ENCODE measurements at regions not wholly inside any gene's neighbourhood (a gene's known extent, or its start where the extent isn't known, plus 50 kb on each side); places are given as distances from the start of the nearest gene placed in this dataset.
"Not testable (repeated sequence)": the region's sequence is repeated elsewhere in the genome, so short reads cannot be mapped to it uniquely, and the experiment has no call there.

DNA sequence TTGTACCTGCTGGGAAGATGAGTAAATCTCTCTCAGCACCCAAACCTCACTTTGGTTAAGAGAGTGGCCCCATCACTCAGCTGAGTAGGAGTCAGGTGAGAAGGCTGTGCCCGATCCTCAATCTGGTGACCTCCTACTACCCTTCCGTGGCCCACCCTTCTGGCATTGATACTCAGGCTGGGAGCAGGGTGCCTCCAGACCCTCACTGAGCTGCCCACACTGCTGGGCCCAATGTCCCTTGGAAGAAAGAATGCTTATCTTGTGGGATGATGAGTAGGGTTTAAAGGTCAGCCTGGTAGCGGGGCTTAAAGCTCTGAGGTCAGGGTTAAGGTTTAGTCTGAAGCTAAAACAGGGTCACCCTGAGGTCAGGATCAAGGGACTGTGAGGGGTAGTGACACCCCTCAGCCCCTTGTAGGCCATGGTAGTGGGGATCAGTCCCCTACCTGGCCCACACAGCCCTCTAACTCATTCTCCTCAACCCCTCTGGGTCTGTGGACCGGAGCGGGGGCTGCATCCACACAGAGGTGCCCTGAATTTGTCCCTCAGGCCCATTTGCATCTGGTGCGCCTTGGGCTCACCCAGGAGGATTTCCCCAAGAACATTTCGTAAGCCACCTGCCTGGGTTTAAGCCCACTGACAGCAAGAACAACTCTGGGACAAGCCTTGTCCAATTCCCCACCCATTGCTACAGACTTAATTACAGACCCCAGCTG lies 123.8 kb downstream of the CYP26B1 start:
- no peak for DNase-seq (ENCODE audit: extremely low read depth, low read depth)
- TF ChIP-seq, protein P1, sequence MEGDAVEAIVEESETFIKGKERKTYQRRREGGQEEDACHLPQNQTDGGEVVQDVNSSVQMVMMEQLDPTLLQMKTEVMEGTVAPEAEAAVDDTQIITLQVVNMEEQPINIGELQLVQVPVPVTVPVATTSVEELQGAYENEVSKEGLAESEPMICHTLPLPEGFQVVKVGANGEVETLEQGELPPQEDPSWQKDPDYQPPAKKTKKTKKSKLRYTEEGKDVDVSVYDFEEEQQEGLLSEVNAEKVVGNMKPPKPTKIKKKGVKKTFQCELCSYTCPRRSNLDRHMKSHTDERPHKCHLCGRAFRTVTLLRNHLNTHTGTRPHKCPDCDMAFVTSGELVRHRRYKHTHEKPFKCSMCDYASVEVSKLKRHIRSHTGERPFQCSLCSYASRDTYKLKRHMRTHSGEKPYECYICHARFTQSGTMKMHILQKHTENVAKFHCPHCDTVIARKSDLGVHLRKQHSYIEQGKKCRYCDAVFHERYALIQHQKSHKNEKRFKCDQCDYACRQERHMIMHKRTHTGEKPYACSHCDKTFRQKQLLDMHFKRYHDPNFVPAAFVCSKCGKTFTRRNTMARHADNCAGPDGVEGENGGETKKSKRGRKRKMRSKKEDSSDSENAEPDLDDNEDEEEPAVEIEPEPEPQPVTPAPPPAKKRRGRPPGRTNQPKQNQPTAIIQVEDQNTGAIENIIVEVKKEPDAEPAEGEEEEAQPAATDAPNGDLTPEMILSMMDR (IDR thresholded peaks at IDR 0.05; ENCODE audit: low read depth, low read length) = no peak

DNA sequence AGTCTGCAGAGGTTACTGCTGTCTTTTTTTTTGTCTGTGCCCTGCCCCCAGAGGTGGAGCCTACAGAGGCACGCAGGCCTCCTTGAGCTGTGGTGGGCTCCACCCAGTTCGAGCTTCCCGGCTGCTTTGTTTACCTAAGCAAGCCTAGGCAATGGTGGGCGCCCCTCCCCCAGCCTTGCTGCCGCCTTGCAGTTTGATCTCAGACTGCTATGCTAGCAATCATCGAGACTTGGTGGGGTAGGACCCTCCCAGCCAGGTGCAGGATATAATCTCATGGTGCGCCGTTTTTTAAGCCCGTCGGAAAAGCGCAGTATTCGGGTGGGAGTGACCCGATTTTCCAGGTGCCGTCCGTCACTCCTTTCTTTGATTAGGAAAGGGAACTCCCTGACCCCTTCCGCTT lies 126.3 kb downstream of the CYP26B1 start:
- DNase-seq (ENCODE audit: extremely low read depth, low read depth) = not testable (repeated sequence)

DNA sequence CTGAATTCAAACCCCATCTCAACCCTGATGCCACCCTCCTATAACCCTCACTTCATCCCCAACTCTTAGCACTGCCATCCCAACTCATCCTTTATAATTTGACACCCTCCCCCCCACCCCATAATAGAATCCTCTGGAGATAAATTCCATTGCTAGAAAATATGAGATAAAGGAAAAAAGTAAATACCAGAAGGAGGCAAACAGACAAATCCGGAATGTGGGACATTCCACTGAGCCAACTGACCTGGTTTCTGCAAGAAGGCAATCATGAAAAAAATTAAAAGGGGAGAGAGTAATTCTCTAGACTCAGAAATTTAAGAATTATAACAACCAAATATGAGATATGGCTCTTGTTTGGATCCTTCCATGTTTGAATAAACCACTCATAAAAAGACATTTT lies 132.4 kb downstream of the CYP26B1 start:
- no peak for DNase-seq (ENCODE audit: extremely low read depth, low read depth)
- TF ChIP-seq, protein P1 (IDR thresholded peaks at IDR 0.05; ENCODE audit: low read depth, low read length) = no peak

DNA sequence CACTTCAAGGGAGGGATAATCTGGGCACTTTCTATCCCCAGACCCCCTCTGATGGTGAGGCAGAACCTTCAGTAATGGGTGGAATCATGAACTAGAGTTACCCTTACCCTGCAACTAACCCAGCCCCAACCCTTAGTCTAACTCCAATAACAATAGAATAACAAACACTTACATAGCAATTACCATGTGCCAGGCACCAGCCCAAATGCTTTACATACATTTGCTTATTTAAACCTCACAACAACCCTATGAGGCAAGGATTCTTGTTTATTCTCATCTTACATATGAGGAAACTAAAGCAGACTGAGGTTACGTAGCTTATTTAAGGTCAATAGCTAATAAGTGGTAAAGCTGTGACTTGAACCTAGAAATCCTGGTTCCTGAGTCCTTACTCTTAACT lies 132.8 kb downstream of the CYP26B1 start:
- TF ChIP-seq, protein P1 (IDR thresholded peaks at IDR 0.05; ENCODE audit: low read depth, low read length) = no peak
- no peak for DNase-seq (ENCODE audit: extremely low read depth, low read depth)

DNA sequence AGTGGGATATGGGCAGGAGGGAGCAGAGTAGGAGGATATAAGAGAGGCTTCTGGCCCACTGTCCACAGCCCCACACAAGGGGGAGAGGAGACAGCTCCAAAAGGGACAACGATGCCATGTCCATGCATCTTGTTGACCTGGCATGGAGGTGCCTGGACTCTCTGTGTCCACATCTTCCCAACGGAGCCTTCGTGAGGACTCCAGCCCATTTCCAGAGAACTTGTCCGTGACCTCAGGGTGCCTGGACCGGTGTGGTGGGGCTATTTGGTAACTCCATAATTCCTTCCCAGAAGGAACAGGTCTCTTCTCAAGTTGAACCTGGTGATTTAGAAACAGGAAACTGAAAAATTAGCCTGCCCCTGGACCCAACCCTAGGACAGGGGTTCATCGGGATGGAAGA lies 133.9 kb downstream of the CYP26B1 start:
- TF ChIP-seq, protein P1 (IDR thresholded peaks at IDR 0.05; ENCODE audit: low read depth, low read length) = no peak
- no peak for DNase-seq (ENCODE audit: extremely low read depth, low read depth)

DNA sequence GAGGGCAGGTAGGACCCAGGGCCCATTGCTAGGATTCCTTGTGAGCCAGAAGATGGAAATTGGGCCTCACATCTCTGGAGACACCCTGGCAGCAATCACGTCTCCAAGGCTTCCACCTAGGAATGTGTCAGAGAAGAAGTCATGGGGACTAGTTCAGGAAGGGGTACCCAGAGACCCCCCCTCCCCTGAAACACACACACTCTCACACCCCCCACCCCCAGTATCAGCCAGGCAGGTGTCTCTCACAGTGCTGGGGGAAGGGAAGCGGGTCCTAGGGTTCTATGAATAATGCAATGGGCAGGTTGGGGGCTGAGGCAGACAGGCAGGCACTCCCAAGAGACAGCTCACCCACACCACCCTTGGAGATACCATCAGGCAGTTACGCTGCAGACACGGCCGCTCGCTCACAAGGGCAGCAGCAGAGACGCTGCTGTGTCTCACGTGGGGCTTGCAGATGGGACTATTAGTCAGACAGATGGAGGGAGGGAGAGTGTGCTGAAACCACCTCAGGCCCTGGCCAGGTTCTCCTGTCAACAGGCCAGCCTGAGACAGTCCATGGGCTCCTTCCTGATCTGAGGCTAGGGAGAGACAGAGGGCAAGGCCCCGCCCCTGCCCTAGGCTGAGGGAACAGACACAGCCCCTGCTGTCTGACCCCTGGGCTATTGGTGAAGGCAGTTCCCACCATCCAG lies 134.6 kb downstream of the CYP26B1 start:
- no peak for DNase-seq (ENCODE audit: extremely low read depth, low read depth)

DNA sequence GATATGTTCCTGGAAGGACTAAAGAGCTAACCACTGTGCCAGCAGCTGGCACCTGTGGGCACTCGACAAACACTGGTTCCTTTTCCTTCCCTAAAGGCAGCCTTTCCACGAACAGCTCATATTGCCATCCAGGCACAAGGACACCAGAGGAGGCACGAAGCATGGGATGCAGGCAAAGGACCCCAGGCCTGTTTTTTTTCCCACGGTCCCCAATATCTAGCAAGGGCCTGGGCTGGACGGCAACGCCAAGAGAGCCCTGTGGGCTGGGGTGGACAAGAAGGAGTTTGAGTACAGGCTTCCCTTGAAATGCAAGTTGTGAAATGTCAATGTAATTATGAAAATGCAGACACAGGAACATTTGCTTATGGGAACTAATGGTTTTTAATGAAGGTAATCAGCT lies 135.9 kb downstream of the CYP26B1 start:
- no peak for DNase-seq (ENCODE audit: extremely low read depth, low read depth)
- TF ChIP-seq, protein P1 (IDR thresholded peaks at IDR 0.05; ENCODE audit: low read depth, low read length) = no peak

More for the DNA sequence above, 134.6 kb downstream of the CYP26B1 start:
- TF ChIP-seq, protein P1 (IDR thresholded peaks at IDR 0.05; ENCODE audit: low read depth, low read length) = no peak

DNA sequence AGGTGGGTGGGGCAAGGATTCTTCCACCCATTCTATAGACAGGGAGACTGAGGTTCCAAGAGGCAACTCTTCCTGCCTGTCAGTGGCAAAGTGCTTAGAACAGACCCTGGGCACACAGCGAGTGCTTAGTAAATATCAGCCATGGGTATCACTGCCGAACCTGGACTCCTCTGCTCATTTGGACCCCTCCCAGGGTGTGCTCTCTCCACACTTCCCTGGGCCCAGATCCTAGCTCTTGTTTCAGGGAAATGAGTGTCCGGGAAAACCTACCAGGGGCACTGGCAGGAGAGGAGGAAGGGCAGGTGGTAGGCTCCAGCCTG lies 136.3 kb downstream of the CYP26B1 start:
- no peak for DNase-seq (ENCODE audit: extremely low read depth, low read depth)
- TF ChIP-seq, protein P1 (IDR thresholded peaks at IDR 0.05; ENCODE audit: low read depth, low read length) = no peak

All from AG09319 (cell line).